Small intestine (tissue), 7 donors: ENCODE measurements at regions not wholly inside any gene's neighbourhood (a gene's known extent, or its start where the extent isn't known, plus 50 kb on each side); places are given as distances from the start of the nearest gene placed in this dataset.
"Not testable (repeated sequence)": the region's sequence is repeated elsewhere in the genome, so short reads cannot be mapped to it uniquely, and the experiment has no call there.

ENCODE experiments used
- DNase-seq, 2 donors: peaks; one replicate each; pipeline versions ENCODE4 v3.0.0 to v3.0.0-alpha.2; 2013
- FAIRE-seq: peaks from 2 replicates; lab custom pipeline; 2012; peaks lifted over from hg19 to GRCh38; lab: Jason Lieb, UNC
- H3K27ac ChIP-seq, 3 donors: one replicate each; pipeline ENCODE4 v1.5.1; 2013; ENCODE audit warnings: low read length in 2 of 3, mild to moderate bottlenecking in 2 of 3, control low read depth in 1 of 3, inconsistent platforms in 1 of 3, low read depth in 1 of 3, moderate library complexity in 1 of 3
- H3K27me3 ChIP-seq, 3 donors: one replicate each; pipeline ENCODE4 v1.6.1; 2013; ENCODE audit warnings: low read length in 3 of 3, inconsistent platforms in 1 of 3; ENCODE audit not compliant: control insufficient read depth in 3 of 3, insufficient read depth in 3 of 3
- H3K36me3 ChIP-seq, 3 donors: one replicate each; pipeline ENCODE4 v1.6.1; 2013; ENCODE audit warnings: low read length in 3 of 3, inconsistent platforms in 1 of 3, low read depth in 1 of 3, mild to moderate bottlenecking in 1 of 3, moderate library complexity in 1 of 3; ENCODE audit not compliant: control insufficient read depth in 3 of 3, insufficient read depth in 2 of 3
- H3K4me1 ChIP-seq, 3 donors: one replicate each; pipeline ENCODE4 v1.6.1; 2013; ENCODE audit warnings: low read length in 2 of 3, inconsistent platforms in 1 of 3, low read depth in 1 of 3, mild to moderate bottlenecking in 1 of 3, moderate library complexity in 1 of 3; ENCODE audit not compliant: control insufficient read depth in 3 of 3, insufficient read depth in 2 of 3
- H3K4me3 ChIP-seq, 3 donors: one replicate each; pipeline ENCODE4 v1.5.1; 2013; ENCODE audit warnings: low read length in 3 of 3, control low read depth in 1 of 3, inconsistent platforms in 1 of 3, low read depth in 1 of 3, mild to moderate bottlenecking in 1 of 3, moderate library complexity in 1 of 3
- H3K9me3 ChIP-seq, 2 donors: one replicate each; pipeline ENCODE4 v1.6.1; 2013; ENCODE audit warnings: low read depth in 1 of 2, low read length in 1 of 2; ENCODE audit not compliant: control insufficient read depth in 2 of 2, insufficient read depth in 1 of 2
- WGBS, 3 donors: extraction: QIAGEN DNeasy Blood & Tissue Kit; methylation state at CpG; one replicate each; pipeline ENCODE4 v1.1.7; 2013; 5-methylcytosine and 5-hydroxymethylcytosine counted together
- donor health status: healthy with polysubstance abuse.
- donor health status: control.
- donor health status: control.
- donor health status: Bipolar disorder and iron deficiency.
- donor health status: healthy.

DNA sequence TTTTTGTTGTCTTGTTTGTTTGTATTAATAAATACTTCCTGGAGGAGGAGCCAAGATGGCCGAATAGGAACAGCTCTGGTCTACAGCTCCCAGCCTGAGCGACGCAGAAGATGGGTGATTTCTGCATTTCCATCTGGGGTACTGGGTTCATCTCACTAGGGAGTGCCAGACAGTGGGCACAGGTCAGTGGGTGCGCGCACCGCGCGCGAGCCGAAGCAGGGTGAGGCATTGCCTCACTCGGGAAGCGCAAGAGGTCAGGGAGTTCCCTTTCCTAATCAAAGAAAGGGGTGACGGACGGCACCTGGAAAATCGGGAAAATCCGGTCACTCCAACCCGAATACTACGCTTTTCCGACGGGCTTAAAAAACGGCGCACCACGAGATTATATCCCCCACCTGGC is 786.8 kb downstream of the SI start:
- H3K27ac ChIP-seq, H3K4me3 ChIP-seq, H3K36me3 ChIP-seq, H3K4me1 ChIP-seq, H3K9me3 ChIP-seq, DNase-seq, H3K27me3 ChIP-seq, FAIRE-seq: not testable (repeated sequence)
- 95 to 97% (median 96%) methylated on average over 23 of the region's 23 CpGs for WGBS, 3 donors

DNA sequence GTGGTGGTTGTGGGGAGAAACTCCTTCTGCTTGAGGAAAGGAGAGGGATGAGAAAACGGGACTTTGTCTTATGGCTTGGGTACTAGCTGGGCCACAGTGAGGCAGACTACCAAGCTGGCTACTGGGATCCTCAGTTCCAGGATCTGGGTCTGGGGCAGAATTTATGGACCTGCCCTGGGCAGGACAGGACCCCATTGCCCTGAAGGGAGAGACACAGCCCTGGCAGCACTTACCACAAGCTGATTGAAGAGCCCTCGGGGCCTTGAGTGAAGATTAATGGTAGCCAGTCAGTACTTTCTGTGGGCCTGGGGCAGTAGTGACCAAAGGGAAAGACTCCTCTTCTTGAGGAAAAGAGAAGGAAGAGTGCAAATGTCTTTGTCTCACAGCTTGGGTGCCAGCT is 799.7 kb downstream of the SI start:
- no peak for FAIRE-seq
- DNase-seq = no peak
- Histone ChIP-seq H3K4me1 (no peaks in the 10 kb centered on the region), H3K36me3 (no peaks in the 10 kb centered on the region), H3K27me3 (no peaks in the 10 kb centered on the region), H3K9me3 (peaks cover 0 to 7% of the 10 kb centered on the region in 2 donors), H3K4me3 (no peak overlapping the region), H3K27ac (no peak overlapping the region)
- 67 to 86% (median 83%) methylated on average over 2 of the region's 2 CpGs for WGBS, 3 donors

DNA sequence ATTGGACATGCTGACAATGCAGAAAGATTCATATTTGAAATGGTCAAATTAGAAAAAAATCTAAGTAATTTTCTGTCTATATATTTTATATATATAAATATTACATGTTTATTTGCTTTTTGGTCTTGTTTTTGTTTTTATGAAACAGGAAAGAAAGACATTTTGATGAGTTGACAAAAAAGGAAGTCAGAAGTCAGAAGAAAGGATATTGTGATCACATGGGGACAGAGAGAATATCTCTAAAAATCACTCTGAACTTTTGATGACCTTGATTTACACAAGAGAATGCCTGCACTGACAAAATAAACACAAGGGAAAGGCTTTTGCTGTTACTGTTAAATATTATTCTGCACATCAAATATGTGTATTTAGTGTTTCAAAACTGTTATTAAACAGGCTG is 811.2 kb downstream of the SI start:
- H3K4me1 ChIP-seq = no peaks in the 10 kb centered on the region
- FAIRE-seq (no peak), DNase-seq (no peak)
- H3K27ac ChIP-seq = no peak overlapping the region
- H3K27me3 ChIP-seq = no peaks in the 10 kb centered on the region
- no peak overlapping the region for H3K4me3 ChIP-seq
- no peaks in the 10 kb centered on the region for H3K9me3 ChIP-seq
- no peaks in the 10 kb centered on the region for H3K36me3 ChIP-seq

DNA sequence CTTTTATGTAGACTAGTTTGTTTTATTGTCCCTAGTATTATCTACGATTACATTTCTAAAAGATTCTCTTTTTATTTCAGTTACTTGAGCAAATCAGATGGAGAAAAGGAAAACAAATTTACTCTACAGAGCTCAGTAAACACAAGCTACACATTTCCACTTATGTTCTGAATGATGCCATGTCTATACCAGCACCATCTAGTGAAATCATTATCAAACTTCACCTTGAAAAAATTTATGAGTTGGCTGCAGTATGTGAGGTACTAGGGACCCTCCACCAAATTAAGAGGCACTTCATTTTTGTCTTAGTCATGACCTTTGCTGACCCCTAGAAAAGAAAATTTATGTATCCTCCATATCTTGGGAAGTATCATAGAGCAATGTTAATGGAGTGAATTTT is 827.4 kb downstream of the SI start:
- Histone ChIP-seq H3K27me3 (no peaks in the 10 kb centered on the region), H3K4me1 (no peaks in the 10 kb centered on the region), H3K36me3 (no peaks in the 10 kb centered on the region), H3K27ac (no peak overlapping the region), H3K9me3 (no peaks in the 10 kb centered on the region), H3K4me3 (no peak overlapping the region)
- no peak for FAIRE-seq
- 67 to 81% (median 78%) methylated on average over 1 of the region's 1 CpG for WGBS, 3 donors
- DNase-seq = no peak

DNA sequence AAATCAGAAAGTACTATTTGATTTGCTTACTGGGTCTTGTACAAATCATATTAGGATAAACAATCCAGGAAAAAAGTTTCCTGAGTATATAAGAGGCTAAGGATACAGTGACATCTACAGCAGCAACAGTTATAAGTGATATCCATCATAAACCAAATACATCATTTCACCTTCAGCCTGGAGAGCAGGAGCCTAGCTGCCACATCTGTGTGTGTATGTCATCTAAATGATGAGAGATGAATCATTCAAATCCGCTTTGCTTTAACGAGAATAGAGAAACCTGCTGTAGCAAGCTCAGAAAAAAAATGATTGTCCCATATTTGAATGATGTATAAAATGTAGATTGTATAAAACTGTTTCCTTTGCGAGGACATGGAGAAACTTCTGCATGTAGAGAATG is 841.4 kb downstream of the SI start:
- H3K9me3 ChIP-seq = no peaks in the 10 kb centered on the region
- FAIRE-seq (no peak), DNase-seq (no peak)
- no peaks in the 10 kb centered on the region for H3K4me1 ChIP-seq
- H3K27ac ChIP-seq = no peak overlapping the region
- H3K36me3 ChIP-seq = no peaks in the 10 kb centered on the region
- H3K4me3 ChIP-seq = no peak overlapping the region
- H3K27me3 ChIP-seq = no peaks in the 10 kb centered on the region
- 85 to 90% (median 85%) methylated on average over 3 of the region's 3 CpGs for WGBS, 3 donors

DNA sequence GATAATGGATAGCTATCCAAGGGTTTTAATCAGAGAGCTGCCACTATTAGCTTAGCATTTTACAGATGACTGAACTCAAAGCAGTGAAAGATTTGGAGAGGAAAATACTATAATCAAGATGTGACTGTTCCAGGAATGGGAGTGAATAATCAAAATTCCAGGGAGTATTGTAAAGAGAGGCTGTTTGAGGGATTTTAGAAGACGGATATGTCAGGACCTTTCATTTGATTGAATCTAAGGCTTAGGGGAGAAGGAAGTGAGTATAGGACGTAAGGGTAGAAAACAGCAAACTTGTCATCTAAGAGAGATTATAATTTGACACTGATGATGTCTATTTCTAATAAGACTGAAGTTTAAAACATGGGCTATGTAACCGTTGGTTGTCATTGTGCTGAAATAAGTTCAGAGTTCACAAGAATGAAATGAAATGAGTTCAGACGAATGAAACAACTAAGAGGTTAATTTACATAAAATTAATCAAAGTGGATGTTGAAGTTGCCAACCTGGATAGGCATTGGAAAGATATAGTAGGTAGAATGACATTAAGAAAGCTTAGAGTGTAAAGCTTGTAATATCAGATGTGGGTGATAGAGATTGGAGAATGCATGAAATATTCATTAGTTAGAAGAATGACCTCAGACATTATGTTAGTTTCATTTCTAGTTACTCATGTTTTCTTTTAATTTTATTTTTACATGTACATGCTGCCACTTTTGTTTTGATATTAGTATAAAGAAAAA is 842.8 kb downstream of the SI start:
- Histone ChIP-seq H3K4me1 (no peaks in the 10 kb centered on the region), H3K36me3 (no peaks in the 10 kb centered on the region), H3K9me3 (no peaks in the 10 kb centered on the region), H3K27me3 (no peaks in the 10 kb centered on the region), H3K4me3 (no peak overlapping the region), H3K27ac (no peak overlapping the region)
- no peak for DNase-seq
- no peak for FAIRE-seq
- 66 to 77% (median 67%) methylated on average over 4 of the region's 4 CpGs for WGBS, 3 donors

DNA sequence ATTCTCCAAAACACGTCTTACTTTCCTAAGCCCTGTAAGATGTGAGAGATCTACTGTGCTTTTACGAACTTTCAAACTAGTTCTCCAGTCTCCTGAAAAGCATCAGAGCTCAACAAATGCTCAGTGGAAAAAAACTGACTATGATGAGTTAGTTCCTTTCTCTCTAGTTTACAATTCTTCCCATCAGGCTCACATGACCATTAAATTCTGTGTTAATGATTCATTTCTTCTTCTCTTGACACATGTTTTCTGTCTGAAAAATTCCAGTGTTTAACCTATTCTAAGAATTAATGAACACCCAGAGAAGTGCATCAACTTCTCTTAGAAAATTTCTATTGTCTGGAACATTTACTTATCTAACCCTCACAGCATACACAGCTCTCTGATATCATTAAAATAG is 844.3 kb downstream of the SI start:
- Histone ChIP-seq H3K4me1 (no peaks in the 10 kb centered on the region), H3K27ac (no peak overlapping the region), H3K36me3 (no peaks in the 10 kb centered on the region), H3K4me3 (no peak overlapping the region), H3K9me3 (no peaks in the 10 kb centered on the region), H3K27me3 (no peaks in the 10 kb centered on the region)
- no peak for FAIRE-seq
- WGBS, 3 donors = 62 to 74% (median 73%) methylated on average over 2 of the region's 2 CpGs
- no peak for DNase-seq

DNA sequence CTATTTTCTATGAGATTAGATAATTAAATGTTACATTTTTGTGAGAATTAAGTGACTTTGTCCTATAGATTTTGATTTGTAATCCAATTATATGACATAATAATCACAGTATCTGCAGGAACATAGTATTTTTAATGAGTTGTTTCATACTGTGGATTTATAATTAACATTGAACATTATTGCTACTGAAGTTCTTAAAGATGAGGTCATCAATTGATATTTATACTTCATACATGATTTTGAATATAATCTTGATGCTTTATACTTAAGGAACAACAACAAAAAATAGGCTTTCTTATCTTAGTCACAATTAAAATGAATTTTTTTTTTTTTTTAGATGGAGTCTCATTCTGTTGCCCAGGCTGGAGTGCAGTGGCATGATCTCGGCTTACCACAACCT is 846.6 kb downstream of the SI start:
- no peak overlapping the region for H3K27ac ChIP-seq
- H3K4me1 ChIP-seq = no peaks in the 10 kb centered on the region
- no peaks in the 10 kb centered on the region for H3K9me3 ChIP-seq
- DNase-seq (no peak), FAIRE-seq (no peak)
- 95 to 96% (median 95%) methylated on average over 1 of the region's 1 CpG for WGBS, 3 donors
- H3K36me3 ChIP-seq = no peaks in the 10 kb centered on the region
- H3K4me3 ChIP-seq = no peak overlapping the region
- H3K27me3 ChIP-seq = no peaks in the 10 kb centered on the region
